ENCODE measurements at regions not wholly inside any gene's neighbourhood (a gene's known extent, or its start where the extent isn't known, plus 50 kb on each side); places are given as distances from the start of the nearest gene placed in this dataset.

GRCh38 chr13:109465148-109465547 lies 321.2 kb downstream of the IRS2 start:
- no peaks in the 10 kb centered on the region for H3K27me3 Mint-ChIP-seq (ENCODE audit: low read depth)
- H3K36me3 Mint-ChIP-seq (ENCODE audit: low read depth), result no peaks in the 10 kb centered on the region
- intact Hi-C loops (cut with micrococcal nuclease), result no loop called here
- DNase-seq (ENCODE audit: low spot score), result no peak
- peaks cover 11% of the 10 kb centered on the region for H3K9me3 Mint-ChIP-seq
- no peak overlapping the region for H3K4me3 Mint-ChIP-seq (ENCODE audit: low read depth)
- no peaks in the 10 kb centered on the region for H3K4me1 Mint-ChIP-seq (ENCODE audit: low read depth)
- H3K27ac Mint-ChIP-seq, result no peak overlapping the region

GRCh38 chr13:109454167-109454917 lies 332.0 kb downstream of the IRS2 start:
- Mint-ChIP-seq H3K27ac (no peak overlapping the region), H3K27me3 (ENCODE audit: low read depth) (no peaks in the 10 kb centered on the region), H3K9me3 (no peaks in the 10 kb centered on the region), H3K4me1 (ENCODE audit: low read depth) (no peaks in the 10 kb centered on the region), H3K36me3 (ENCODE audit: low read depth) (no peaks in the 10 kb centered on the region), H3K4me3 (ENCODE audit: low read depth) (no peak overlapping the region)
- intact Hi-C loops (cut with micrococcal nuclease), result no loop called here
- DNase-seq (ENCODE audit: low spot score), result no peak

- H3K27me3 Mint-ChIP-seq (ENCODE audit: low read depth), result no peaks in the 10 kb centered on the region
- DNase-seq (ENCODE audit: low spot score), result no peak
- no peaks in the 10 kb centered on the region for H3K4me1 Mint-ChIP-seq (ENCODE audit: low read depth)
- no peaks in the 10 kb centered on the region for H3K9me3 Mint-ChIP-seq
- intact Hi-C loops (cut with micrococcal nuclease), result no loop called here
- no peak overlapping the region for H3K27ac Mint-ChIP-seq
- H3K4me3 Mint-ChIP-seq (ENCODE audit: low read depth), result no peak overlapping the region
- H3K36me3 Mint-ChIP-seq (ENCODE audit: low read depth), result no peaks in the 10 kb centered on the region
These were observed 334.7 kb downstream of the IRS2 start for GRCh38 chr13:109451726-109452125.

GRCh38 chr13:109448629-109449028 lies 337.8 kb downstream of the IRS2 start:
- intact Hi-C loops (cut with micrococcal nuclease), result no loop called here
- H3K27me3 Mint-ChIP-seq (ENCODE audit: low read depth), result no peaks in the 10 kb centered on the region
- H3K36me3 Mint-ChIP-seq (ENCODE audit: low read depth), result no peaks in the 10 kb centered on the region
- H3K4me3 Mint-ChIP-seq (ENCODE audit: low read depth), result no peak overlapping the region
- H3K4me1 Mint-ChIP-seq (ENCODE audit: low read depth), result no peaks in the 10 kb centered on the region
- no peaks in the 10 kb centered on the region for H3K9me3 Mint-ChIP-seq
- DNase-seq (ENCODE audit: low spot score), result no peak
- no peak overlapping the region for H3K27ac Mint-ChIP-seq

- Mint-ChIP-seq H3K36me3 (ENCODE audit: low read depth) (no peaks in the 10 kb centered on the region), H3K4me3 (ENCODE audit: low read depth) (no peak overlapping the region), H3K27ac (no peak overlapping the region), H3K9me3 (no peaks in the 10 kb centered on the region), H3K4me1 (ENCODE audit: low read depth) (no peaks in the 10 kb centered on the region), H3K27me3 (ENCODE audit: low read depth) (no peaks in the 10 kb centered on the region)
- intact Hi-C loops (cut with micrococcal nuclease), result no loop called here
- no peak for DNase-seq (ENCODE audit: low spot score)
These were observed 338.7 kb downstream of the IRS2 start for GRCh38 chr13:109447667-109448066.

GRCh38 chr13:109440320-109440719 lies 346.1 kb downstream of the IRS2 start:
- Mint-ChIP-seq H3K4me1 (ENCODE audit: low read depth) (no peaks in the 10 kb centered on the region), H3K4me3 (ENCODE audit: low read depth) (no peak overlapping the region), H3K9me3 (no peaks in the 10 kb centered on the region), H3K27ac (no peak overlapping the region), H3K27me3 (ENCODE audit: low read depth) (no peaks in the 10 kb centered on the region), H3K36me3 (ENCODE audit: low read depth) (no peaks in the 10 kb centered on the region)
- intact Hi-C loops (cut with micrococcal nuclease), result no loop called here
- no peak for DNase-seq (ENCODE audit: low spot score)

- no peak for DNase-seq (ENCODE audit: low spot score)
- Mint-ChIP-seq H3K27ac (no peak overlapping the region), H3K36me3 (ENCODE audit: low read depth) (no peaks in the 10 kb centered on the region), H3K4me1 (ENCODE audit: low read depth) (no peaks in the 10 kb centered on the region), H3K9me3 (no peaks in the 10 kb centered on the region), H3K4me3 (ENCODE audit: low read depth) (no peak overlapping the region), H3K27me3 (ENCODE audit: low read depth) (no peaks in the 10 kb centered on the region)
- intact Hi-C loops (cut with micrococcal nuclease), result no loop called here
These were observed 346.6 kb downstream of the IRS2 start for GRCh38 chr13:109439813-109440212.

GRCh38 chr13:109436841-109437240 lies 349.5 kb downstream of the IRS2 start:
- no peaks in the 10 kb centered on the region for H3K4me1 Mint-ChIP-seq (ENCODE audit: low read depth)
- no peak for DNase-seq (ENCODE audit: low spot score)
- no peak overlapping the region for H3K4me3 Mint-ChIP-seq (ENCODE audit: low read depth)
- no peaks in the 10 kb centered on the region for H3K36me3 Mint-ChIP-seq (ENCODE audit: low read depth)
- no peak overlapping the region for H3K27ac Mint-ChIP-seq
- no peaks in the 10 kb centered on the region for H3K27me3 Mint-ChIP-seq (ENCODE audit: low read depth)
- intact Hi-C loops (cut with micrococcal nuclease), result no loop called here
- peaks cover 6% of the 10 kb centered on the region for H3K9me3 Mint-ChIP-seq

GRCh38 chr13:109436055-109436622 lies 350.2 kb downstream of the IRS2 start:
- Mint-ChIP-seq H3K36me3 (ENCODE audit: low read depth) (no peaks in the 10 kb centered on the region), H3K27ac (no peak overlapping the region), H3K4me1 (ENCODE audit: low read depth) (no peaks in the 10 kb centered on the region), H3K4me3 (ENCODE audit: low read depth) (no peak overlapping the region), H3K27me3 (ENCODE audit: low read depth) (no peaks in the 10 kb centered on the region), H3K9me3 (peaks cover 6% of the 10 kb centered on the region)
- DNase-seq (ENCODE audit: low spot score), result no peak
- intact Hi-C loops (cut with micrococcal nuclease), result no loop called here

- H3K4me1 Mint-ChIP-seq (ENCODE audit: low read depth), result no peaks in the 10 kb centered on the region
- H3K36me3 Mint-ChIP-seq (ENCODE audit: low read depth), result no peaks in the 10 kb centered on the region
- H3K4me3 Mint-ChIP-seq (ENCODE audit: low read depth), result no peak overlapping the region
- H3K27ac Mint-ChIP-seq, result no peak overlapping the region
- H3K9me3 Mint-ChIP-seq, result peaks cover 21% of the 10 kb centered on the region
- no peak for DNase-seq (ENCODE audit: low spot score)
- H3K27me3 Mint-ChIP-seq (ENCODE audit: low read depth), result no peaks in the 10 kb centered on the region
- intact Hi-C loops (cut with micrococcal nuclease), result no loop called here
These were observed 355.2 kb downstream of the IRS2 start for GRCh38 chr13:109431217-109431616.

GRCh38 chr13:109428146-109428545 lies 358.2 kb downstream of the IRS2 start:
- Mint-ChIP-seq H3K4me3 (ENCODE audit: low read depth) (no peak overlapping the region), H3K9me3 (peaks cover 17% of the 10 kb centered on the region), H3K27me3 (ENCODE audit: low read depth) (no peaks in the 10 kb centered on the region), H3K27ac (no peak overlapping the region), H3K36me3 (ENCODE audit: low read depth) (no peaks in the 10 kb centered on the region), H3K4me1 (ENCODE audit: low read depth) (no peaks in the 10 kb centered on the region)
- intact Hi-C loops (cut with micrococcal nuclease), result no loop called here
- DNase-seq (ENCODE audit: low spot score), result no peak

- H3K4me3 Mint-ChIP-seq (ENCODE audit: low read depth), result no peak overlapping the region
- no peaks in the 10 kb centered on the region for H3K27me3 Mint-ChIP-seq (ENCODE audit: low read depth)
- no peaks in the 10 kb centered on the region for H3K4me1 Mint-ChIP-seq (ENCODE audit: low read depth)
- intact Hi-C loops (cut with micrococcal nuclease), result no loop called here
- no peak for DNase-seq (ENCODE audit: low spot score)
- peaks cover 15% of the 10 kb centered on the region for H3K9me3 Mint-ChIP-seq
- H3K36me3 Mint-ChIP-seq (ENCODE audit: low read depth), result no peaks in the 10 kb centered on the region
- H3K27ac Mint-ChIP-seq, result no peak overlapping the region
These were observed 358.7 kb downstream of the IRS2 start for GRCh38 chr13:109427695-109428094.

- intact Hi-C loops (cut with micrococcal nuclease), result no loop called here
- H3K27ac Mint-ChIP-seq, result no peak overlapping the region
These were observed 359.2 kb downstream of the IRS2 start for GRCh38 chr13:109427148-109427547.

GRCh38 chr13:109426690-109426990 lies 359.7 kb downstream of the IRS2 start:
- peaks cover 15% of the 10 kb centered on the region for H3K9me3 Mint-ChIP-seq
- no peaks in the 10 kb centered on the region for H3K36me3 Mint-ChIP-seq (ENCODE audit: low read depth)
- intact Hi-C loops (cut with micrococcal nuclease), result no loop called here
- no peak overlapping the region for H3K4me3 Mint-ChIP-seq (ENCODE audit: low read depth)
- H3K4me1 Mint-ChIP-seq (ENCODE audit: low read depth), result no peaks in the 10 kb centered on the region
- no peak for DNase-seq (ENCODE audit: low spot score)
- no peaks in the 10 kb centered on the region for H3K27me3 Mint-ChIP-seq (ENCODE audit: low read depth)
- H3K27ac Mint-ChIP-seq, result no peak overlapping the region

More at GRCh38 chr13:109427148-109427547, 359.2 kb downstream of the IRS2 start:
- Mint-ChIP-seq H3K9me3 (peaks cover 15% of the 10 kb centered on the region), H3K36me3 (ENCODE audit: low read depth) (no peaks in the 10 kb centered on the region), H3K4me1 (ENCODE audit: low read depth) (no peaks in the 10 kb centered on the region), H3K27me3 (ENCODE audit: low read depth) (no peaks in the 10 kb centered on the region), H3K4me3 (ENCODE audit: low read depth) (no peak overlapping the region)
- DNase-seq (ENCODE audit: low spot score), result no peak

Data from activated T-helper 2 cell treated with anti-CD3 and anti-CD28 coated beads, Interferon-gamma antibody, Interleukin-2, Interleukin-4, amounts not matched to agents 10 μg/mL and 5 μg/mL and 100 μg/mL, durations not matched to agents 14 hours and 24 hours and 36 hours (primary cell).